NCI-H2227 (cell line): ENCODE measurements at regions not wholly inside any gene's neighbourhood (a gene's known extent, or its start where the extent isn't known, plus 50 kb on each side); places are given as distances from the start of the nearest gene placed in this dataset.

Source experiments
- DNase-seq: peaks from one replicate; lab custom pipeline; 2025; ENCODE audit not compliant: unreplicated experiment; lab: John Stamatoyannopoulos, UW

DNA sequence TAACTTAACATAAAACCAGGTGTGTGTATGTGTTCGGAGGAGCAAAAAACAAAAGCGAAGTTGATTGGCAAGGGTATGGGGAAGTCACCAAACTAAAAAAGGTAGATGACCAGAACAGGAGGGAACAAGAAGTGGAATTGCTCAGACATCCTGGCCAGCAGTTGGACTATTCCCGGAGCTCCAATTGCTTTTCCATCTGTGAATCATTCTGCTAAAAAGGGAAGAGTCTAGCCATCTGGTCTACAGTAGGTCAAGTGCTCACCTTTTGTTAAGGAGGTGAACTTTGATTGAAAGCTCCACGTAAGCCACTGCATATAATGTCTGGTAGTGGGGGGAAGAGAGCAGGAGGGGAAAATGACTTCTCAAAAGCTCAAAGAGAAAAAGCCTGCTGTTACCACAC lies 50.0 kb upstream of the BET1 start:
- peak; percentile 90 for DNase-seq

GRCh38 chr7:94055963-94056362 lies 51.8 kb upstream of the BET1 start:
- DNase-seq = no peak

GRCh38 chr7:94056796-94057207 lies 52.6 kb upstream of the BET1 start:
- DNase-seq = no peak

GRCh38 chr7:94057955-94058354 lies 53.8 kb upstream of the BET1 start:
- DNase-seq = no peak

GRCh38 chr7:94059746-94060145 lies 55.6 kb upstream of the BET1 start:
- no peak for DNase-seq

DNA sequence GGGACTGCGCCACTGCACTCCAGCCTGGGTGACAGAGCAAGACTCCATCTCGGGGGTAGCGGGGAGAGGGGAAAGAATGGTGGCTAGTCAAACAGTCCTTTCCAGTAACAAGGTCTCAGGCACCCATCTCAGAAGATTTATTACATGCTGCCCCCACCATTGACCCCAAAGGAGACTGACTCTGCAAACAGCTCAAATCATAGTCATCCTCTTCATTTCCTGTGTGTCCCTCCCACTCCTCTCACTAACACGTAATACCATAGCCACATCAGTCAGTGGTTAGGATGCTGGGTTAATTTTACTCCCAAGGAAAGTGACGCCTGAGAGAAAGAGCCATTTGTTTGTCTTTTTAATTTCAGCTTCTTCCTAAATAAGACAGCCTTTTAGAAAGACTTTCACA lies 56.6 kb upstream of the BET1 start:
- DNase-seq = no peak

DNA sequence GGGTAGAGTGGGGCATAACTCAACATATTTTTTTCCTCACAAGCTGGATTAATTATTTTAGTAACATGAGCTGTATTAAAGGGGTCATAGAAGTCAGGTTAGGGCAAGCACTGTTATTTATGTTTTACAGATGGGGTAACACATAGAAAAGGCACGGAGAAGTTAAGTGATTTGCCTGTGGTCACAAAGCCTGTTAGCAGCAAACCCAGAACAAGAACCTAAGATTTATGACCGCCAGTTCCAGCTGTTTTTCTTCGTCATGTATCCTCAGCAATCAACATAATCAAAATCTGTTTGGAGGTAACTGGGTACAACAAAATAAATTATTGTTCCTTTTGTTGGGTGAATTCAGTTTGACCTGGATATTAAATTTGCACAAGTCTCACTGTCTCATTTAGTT lies 57.2 kb upstream of the BET1 start:
- DNase-seq = no peak

GRCh38 chr7:94062372-94062771 lies 58.2 kb upstream of the BET1 start:
- DNase-seq = no peak

- DNase-seq = no peak
These were observed 60.5 kb upstream of the BET1 start for GRCh38 chr7:94064541-94065191.

DNA sequence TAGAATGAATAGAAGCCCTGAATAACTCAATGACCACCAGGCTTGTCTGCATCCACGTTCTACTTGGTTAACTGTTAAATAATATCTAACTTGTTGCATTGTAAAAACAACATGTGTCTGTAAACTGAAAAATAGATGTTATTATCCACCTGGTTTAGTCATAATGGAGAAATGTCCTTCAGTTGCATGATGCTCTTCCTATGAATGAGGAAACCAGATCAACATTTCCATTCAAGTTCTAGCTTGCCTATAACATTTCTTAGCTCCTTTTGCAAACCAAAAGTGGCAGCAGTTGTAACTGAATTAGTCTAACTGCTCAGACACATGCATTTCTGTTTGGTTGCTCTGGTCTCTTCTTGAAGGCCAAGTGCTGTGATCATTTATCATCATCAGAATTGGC lies 62.9 kb upstream of the BET1 start:
- no peak for DNase-seq

DNA sequence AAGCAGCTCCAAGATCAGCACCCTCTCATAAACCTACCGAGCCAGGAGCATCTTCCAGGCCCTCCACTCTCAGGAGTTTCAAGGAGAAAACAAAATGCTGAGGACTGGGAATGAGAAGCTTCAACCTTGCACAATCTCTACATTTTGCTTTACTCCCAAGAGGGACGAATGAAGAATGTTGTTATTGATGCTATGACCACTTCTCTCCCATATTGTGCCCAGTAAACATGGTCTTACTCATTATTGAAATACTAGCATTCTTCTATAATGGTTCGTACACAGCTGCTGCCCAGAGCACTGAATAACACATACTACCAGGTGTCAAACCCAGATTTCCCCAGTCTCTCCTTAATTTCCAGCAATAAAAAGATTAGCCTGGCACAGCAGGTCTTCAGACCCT lies 63.4 kb upstream of the BET1 start:
- DNase-seq = no peak

DNA sequence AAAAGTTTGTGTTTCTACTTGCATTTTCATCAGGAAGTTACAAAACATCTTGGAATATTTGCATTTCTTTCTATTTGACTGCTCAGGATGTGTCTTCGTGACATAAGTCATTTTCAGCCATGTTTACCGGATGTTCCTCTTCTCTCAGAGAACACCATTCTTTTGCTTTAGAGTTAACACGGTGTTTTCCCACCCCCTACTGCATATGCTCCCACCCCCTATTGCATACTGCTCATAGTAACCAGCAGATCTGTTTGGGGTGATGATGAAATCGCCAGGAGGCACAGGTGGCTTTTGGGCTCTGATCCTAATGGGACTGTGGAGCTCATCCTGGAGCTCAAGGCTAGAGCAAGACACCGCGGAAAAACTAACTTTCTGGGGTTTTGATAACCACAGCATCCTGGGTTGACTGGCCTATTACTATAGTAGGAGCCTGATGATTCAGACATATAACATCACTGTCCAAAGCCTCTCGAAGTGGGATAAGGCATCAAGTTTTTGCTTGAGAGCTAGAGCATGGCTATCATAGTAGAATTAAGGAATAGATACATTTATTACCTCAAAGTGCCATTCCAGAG lies 65.1 kb upstream of the BET1 start:
- DNase-seq = no peak

DNA sequence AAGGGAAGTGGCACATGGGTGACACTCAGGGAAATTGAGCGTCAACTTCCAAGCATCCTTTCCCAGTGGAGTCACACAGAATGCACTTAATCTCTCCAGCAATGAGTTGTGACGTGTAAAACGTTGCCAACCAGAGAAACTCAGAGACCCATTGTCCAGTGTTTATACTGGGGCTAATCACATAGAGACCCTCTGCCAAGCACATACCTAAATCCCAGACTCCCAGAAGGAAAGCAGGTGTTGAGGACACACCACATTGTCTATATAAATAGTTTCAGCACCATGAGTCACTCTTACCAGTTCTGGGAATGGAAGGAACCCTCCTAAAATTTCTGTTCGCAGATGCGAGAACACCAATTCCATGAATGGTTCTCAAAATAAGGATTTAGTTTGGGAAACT lies 76.4 kb upstream of the BET1 start:
- no peak for DNase-seq

DNA sequence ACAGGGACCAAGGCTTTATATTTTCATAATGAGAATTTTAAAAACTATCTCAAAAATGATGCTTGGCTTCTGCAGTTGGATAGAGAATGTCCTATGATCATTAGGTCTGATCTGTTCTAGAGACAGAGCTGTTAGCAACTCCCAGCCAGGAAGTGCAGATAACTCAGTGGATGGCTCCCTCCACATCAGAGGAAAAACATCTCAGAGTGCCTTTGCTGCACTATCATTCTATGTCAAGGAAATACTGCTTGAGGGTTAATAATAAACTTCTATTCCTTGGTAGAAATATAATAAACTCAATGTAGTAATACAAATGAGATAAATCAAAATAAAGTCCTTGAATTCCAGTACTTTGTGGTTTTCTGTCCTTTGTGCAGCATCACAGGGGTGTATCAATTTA lies 78.0 kb upstream of the BET1 start:
- DNase-seq = no peak

DNA sequence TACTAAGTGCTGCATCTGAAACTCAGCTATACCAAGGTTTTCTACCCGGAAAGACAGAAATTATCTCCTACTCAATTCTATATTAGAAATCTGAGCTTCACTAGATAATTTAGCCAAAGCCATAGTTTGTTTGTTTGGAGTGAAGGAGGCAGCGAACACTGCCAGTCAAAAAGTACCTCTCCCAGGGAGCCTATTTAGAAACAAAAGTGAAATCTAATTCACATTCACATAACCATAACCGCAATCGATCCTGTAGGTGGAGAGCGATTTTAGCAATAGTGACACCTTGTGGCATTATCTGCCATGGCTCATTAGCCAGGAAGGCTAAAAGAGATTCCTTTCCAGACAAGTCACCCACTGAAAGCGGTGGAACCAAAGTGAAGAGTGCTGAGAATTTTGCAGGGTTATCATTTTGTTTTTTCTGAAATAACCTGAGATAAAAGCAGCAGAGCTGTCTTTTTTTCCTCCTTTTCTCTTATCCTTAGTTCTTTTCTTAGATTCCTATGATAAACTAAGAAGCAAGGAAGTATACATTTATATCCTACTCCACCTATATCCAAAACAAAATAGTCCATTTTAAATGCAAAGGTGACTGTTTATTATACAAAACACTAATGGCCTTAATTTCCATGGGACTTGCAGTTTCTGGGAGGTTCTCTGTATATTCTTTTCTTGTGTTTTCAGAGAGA lies 83.7 kb upstream of the BET1 start:
- peak; percentile 75 for DNase-seq

DNA sequence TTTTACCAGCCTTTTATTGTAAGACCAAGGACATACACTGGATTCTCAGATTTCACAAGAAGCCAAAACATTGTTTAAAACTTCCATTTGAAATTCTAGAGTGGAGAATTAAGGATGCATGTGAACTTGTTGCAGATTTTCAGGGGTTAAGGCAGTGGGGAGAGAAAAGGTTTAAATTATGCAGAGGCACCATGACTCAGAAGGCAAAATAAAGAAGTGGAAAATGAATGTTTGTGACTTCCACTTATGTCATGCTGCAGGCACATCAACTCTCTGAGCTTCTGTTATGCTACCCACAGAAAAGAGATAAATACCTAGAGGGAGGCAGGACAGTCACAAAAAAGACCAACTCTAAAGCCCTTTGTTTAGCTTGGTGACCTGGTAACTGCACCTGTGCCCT lies 84.4 kb upstream of the BET1 start:
- DNase-seq = no peak

- DNase-seq = no peak
These were observed 85.7 kb upstream of the BET1 start for GRCh38 chr7:94089806-94090205.

- no peak for DNase-seq
These were observed 88.8 kb upstream of the BET1 start for GRCh38 chr7:94092980-94093379.

DNA sequence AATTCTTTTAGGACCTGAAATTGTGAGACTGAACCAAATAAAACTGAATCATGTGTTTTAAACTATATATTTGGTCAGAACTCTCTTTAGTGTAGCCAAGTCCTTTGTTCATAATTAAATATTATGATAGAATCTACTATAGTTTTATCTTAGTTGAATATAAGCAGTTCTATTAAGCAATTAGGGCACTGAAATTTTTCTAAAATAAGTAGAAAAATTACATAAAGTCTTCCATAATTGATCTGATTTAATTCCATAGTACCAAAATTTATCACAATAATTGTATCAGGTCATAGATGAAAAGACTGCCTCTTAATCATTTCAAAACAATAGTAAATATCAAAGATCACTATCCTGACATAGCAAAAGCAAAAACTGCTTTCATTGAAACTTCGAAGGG lies 90.1 kb upstream of the BET1 start:
- DNase-seq = no peak

GRCh38 chr7:94095316-94096009 lies 91.3 kb upstream of the BET1 start:
- DNase-seq = no peak

- DNase-seq = no peak
These were observed 95.5 kb upstream of the BET1 start for GRCh38 chr7:94099679-94100078.

- no peak for DNase-seq
These were observed 96.7 kb upstream of the BET1 start for GRCh38 chr7:94100723-94101345.
